T-cell (primary cell): ENCODE measurements at regions not wholly inside any gene's neighbourhood (a gene's known extent, or its start where the extent isn't known, plus 50 kb on each side); places are given as distances from the start of the nearest gene placed in this dataset.
"Not testable (repeated sequence)": the region's sequence is repeated elsewhere in the genome, so short reads cannot be mapped to it uniquely, and the experiment has no call there.

Source experiments
- ATAC-seq, 4 experiments: fragments of 200-7000 bp in 3 of 4; fragments of 150-1000 bp in 1 of 4; cut with Tn5 transposase; replicated peaks in 1 of 4; 1 replicate in 3 of 4; 2 replicates in 1 of 4; pipeline ENCODE4 v1.10.0; 2021; ENCODE audit warnings: moderate library complexity in 3 of 4, mild to moderate bottlenecking in 2 of 4, moderate number of reproducible peaks in 1 of 4
- CTCF ChIA-PET, 2 donors: fragments of 300-600 bp; sonication (Branson Sonifier 250); formaldehyde crosslinking; loops; one replicate each; lab custom pipeline; 2022; ENCODE audit warnings: antibody characterized with exemption in 2 of 2; lab: Charles Lee
- POLR2A ChIA-PET, 2 donors: fragments of 300-600 bp; sonication (Branson Sonifier 250); formaldehyde crosslinking; loops; one replicate each; lab custom pipeline; 2022; ENCODE audit warnings: antibody characterized with exemption in 2 of 2; lab: Charles Lee
- DNase-seq, 35 experiments: peaks; one replicate each; pipeline versions ENCODE4 v3.0.0 to v3.0.0-alpha.2; 2013 to 2023
- H3K27ac ChIP-seq: one replicate; pipeline ENCODE4 v1.5.1; 2013; ENCODE audit warnings: low read length
- H3K27me3 ChIP-seq, 2 experiments: replicated peaks in 1 of 2; 1 replicate in 1 of 2; 2 replicates in 1 of 2; pipeline versions ENCODE4 v1.6.1 to v1.7.0; 2013; ENCODE audit warnings: low read length in 1 of 2, mixed read lengths in 1 of 2; ENCODE audit not compliant: control insufficient read depth in 2 of 2, insufficient read depth in 2 of 2; ENCODE audit errors: extremely low read depth in 1 of 2
- H3K36me3 ChIP-seq, 2 donors: 1 replicate in 1 of 2; 2 replicates in 1 of 2; pipeline versions ENCODE4 v1.6.1 to v1.7.0; 2013; ENCODE audit warnings: low read length in 1 of 2; ENCODE audit not compliant: control insufficient read depth in 2 of 2, insufficient read depth in 1 of 2; ENCODE audit errors: extremely low read depth in 1 of 2
- H3K4me1 ChIP-seq, 2 experiments: 1 replicate in 1 of 2; 2 replicates in 1 of 2; pipeline versions ENCODE4 v1.6.1 to v1.7.0; 2013; ENCODE audit warnings: low read length in 2 of 2, mixed read lengths in 1 of 2; ENCODE audit not compliant: insufficient read depth in 2 of 2, control insufficient read depth in 1 of 2; ENCODE audit errors: extremely low read depth in 1 of 2
- H3K4me3 ChIP-seq, 2 donors: 1 replicate in 1 of 2; 2 replicates in 1 of 2; pipeline versions ENCODE4 v1.5.1 to v1.7.0; 2013; ENCODE audit warnings: mild to moderate bottlenecking in 2 of 2, low read length in 1 of 2, moderate library complexity in 1 of 2; ENCODE audit not compliant: control insufficient read depth in 1 of 2; ENCODE audit errors: extremely low read depth in 1 of 2
- H3K9me3 ChIP-seq: 2 replicates; pipeline ENCODE4 v1.7.0; 2013
- H3K27ac Mint-ChIP-seq, 2 donors: one replicate each; pipeline ENCODE4 v1.8.0; 2020 to 2021; ENCODE audit warnings: mild to moderate bottlenecking in 2 of 2, mixed read lengths in 2 of 2
- H3K27me3 Mint-ChIP-seq, 2 donors: one replicate each; pipeline ENCODE4 v1.8.0; 2021 to 2022; ENCODE audit warnings: mixed read lengths in 2 of 2
- H3K36me3 Mint-ChIP-seq: one replicate; pipeline ENCODE4 v1.8.0; 2021; ENCODE audit warnings: mixed read lengths
- H3K4me1 Mint-ChIP-seq, 3 donors: one replicate each; pipeline ENCODE4 v1.8.0; 2020 to 2022; ENCODE audit warnings: mixed read lengths in 3 of 3, mild to moderate bottlenecking in 1 of 3
- H3K4me3 Mint-ChIP-seq, 3 donors: one replicate each; pipeline ENCODE4 v1.8.0; 2020 to 2022; ENCODE audit warnings: mild to moderate bottlenecking in 3 of 3, mixed read lengths in 3 of 3, moderate library complexity in 3 of 3
- H3K9me3 Mint-ChIP-seq, 3 donors: one replicate each; pipeline ENCODE4 v1.8.0; 2020 to 2022; ENCODE audit warnings: mixed read lengths in 3 of 3
- WGBS: methylation state at CpG from one replicate; pipeline ENCODE4 v1.1.5; 2013; ENCODE audit warnings: missing lambda C conversion rate; ENCODE audit not compliant: insufficient coverage; 5-methylcytosine and 5-hydroxymethylcytosine counted together

DNA sequence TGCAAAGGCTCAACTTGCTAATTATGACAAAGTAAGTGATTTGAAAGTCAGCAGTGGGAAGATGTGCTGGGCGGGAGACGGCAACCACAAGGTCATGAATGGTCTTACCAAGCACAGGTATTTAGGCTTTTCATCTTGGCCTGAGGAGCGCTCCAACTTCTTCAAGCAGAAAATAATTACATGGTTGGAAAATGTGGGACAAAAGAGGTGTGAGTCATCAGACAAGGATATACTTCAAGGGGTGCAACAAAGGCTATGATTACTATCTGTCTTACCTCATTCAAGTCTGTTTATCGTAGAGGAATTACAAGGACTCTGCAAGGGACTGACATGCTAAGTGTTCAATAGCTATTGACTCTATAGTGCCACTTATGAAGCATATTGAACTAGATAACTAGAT is 2005.7 kb downstream of the MRPL39 start:
- no peaks in the 10 kb centered on the region for H3K36me3 ChIP-seq
- no peaks in the 10 kb centered on the region for H3K9me3 ChIP-seq
- H3K27ac ChIP-seq: no peak overlapping the region
- DNase-seq: no peak
- H3K4me3 ChIP-seq: no peak overlapping the region
- Mint-ChIP-seq H3K9me3 (peaks cover 0 to 16% (median 3%) of the 10 kb centered on the region in 3 donors), H3K4me3 (no peak overlapping the region), H3K27ac (no peak overlapping the region), H3K36me3 (no peaks in the 10 kb centered on the region), H3K27me3 (no peaks in the 10 kb centered on the region), H3K4me1 (no peaks in the 10 kb centered on the region)
- no CpG with 5 or more reads among the region's 4 CpGs for WGBS
- ChIA-PET CTCF (no interaction called here), POLR2A (no interaction called here)
- no peak for ATAC-seq
- no peaks in the 10 kb centered on the region for H3K4me1 ChIP-seq
- no peaks in the 10 kb centered on the region for H3K27me3 ChIP-seq

DNA sequence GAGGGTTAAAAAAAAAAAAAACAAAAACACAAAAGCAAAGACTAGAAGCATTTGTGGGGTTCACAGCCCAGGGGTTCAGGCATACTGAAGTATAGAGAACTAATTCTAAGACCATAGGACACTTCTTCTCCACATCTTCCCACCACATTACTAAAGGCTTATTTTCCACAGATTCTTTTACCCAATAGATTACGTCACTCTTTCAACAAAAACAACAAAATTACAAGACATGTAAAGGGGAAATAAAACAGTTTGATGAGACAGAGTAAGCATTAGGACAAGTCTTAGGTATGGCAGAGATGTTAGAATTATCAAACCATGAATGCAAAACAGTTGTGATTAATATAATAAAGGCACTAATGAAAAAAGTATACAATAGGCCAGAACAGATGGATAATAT is 2013.7 kb downstream of the MRPL39 start:
- H3K27ac Mint-ChIP-seq: no peak overlapping the region
- H3K27me3 Mint-ChIP-seq: peaks cover 0 to 4% of the 10 kb centered on the region in 2 donors
- ChIA-PET CTCF (no interaction called here), POLR2A (no interaction called here)
- no peaks in the 10 kb centered on the region for H3K36me3 Mint-ChIP-seq
- Histone ChIP-seq H3K27ac (no peak overlapping the region), H3K9me3 (no peaks in the 10 kb centered on the region), H3K4me3 (no peak overlapping the region), H3K36me3 (no peaks in the 10 kb centered on the region), H3K4me1 (no peaks in the 10 kb centered on the region), H3K27me3 (no peaks in the 10 kb centered on the region)
- H3K9me3 Mint-ChIP-seq: no peaks in the 10 kb centered on the region
- DNase-seq (no peak), ATAC-seq (no peak)
- H3K4me1 Mint-ChIP-seq: no peaks in the 10 kb centered on the region
- WGBS: no CpG with 5 or more reads among the region's 1 CpG
- H3K4me3 Mint-ChIP-seq: no peak overlapping the region

DNA sequence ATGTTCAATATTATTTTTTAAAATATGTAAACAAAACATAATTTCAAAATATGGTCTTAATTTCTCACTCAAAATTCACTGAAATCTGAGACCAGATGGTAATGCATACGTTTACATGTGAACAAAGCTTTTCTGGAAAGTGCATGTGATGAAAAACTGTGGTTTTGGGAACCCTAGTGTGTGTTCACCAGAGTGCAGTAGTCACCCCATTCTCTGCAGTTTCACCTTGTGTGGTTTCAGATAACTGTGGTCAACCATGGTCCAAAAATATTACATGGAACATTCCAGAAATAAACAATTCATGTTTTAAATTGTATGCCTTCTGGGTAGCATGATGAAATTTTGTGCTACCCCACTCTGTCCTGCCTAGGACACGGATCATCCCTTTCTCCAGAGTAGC is 2021.9 kb downstream of the MRPL39 start:
- H3K27me3 ChIP-seq: no peaks in the 10 kb centered on the region
- no peaks in the 10 kb centered on the region for H3K9me3 ChIP-seq
- H3K36me3 ChIP-seq: no peaks in the 10 kb centered on the region
- DNase-seq (no peak), ATAC-seq (no peak)
- Mint-ChIP-seq H3K27ac (no peak overlapping the region), H3K27me3 (no peaks in the 10 kb centered on the region), H3K36me3 (no peaks in the 10 kb centered on the region), H3K4me3 (no peak overlapping the region), H3K9me3 (no peaks in the 10 kb centered on the region), H3K4me1 (no peaks in the 10 kb centered on the region)
- ChIA-PET POLR2A (interaction anchor here in 1 of 2 donors (0.6 kb wide), 2 partner anchors 557 to 1402 kb away, joined by 5 to 6 read pairs; no protein-coding TSS in a partner anchor), CTCF (no interaction called here)
- H3K4me1 ChIP-seq: no peaks in the 10 kb centered on the region
- H3K4me3 ChIP-seq: no peak overlapping the region
- H3K27ac ChIP-seq: no peak overlapping the region
- WGBS: no CpG with 5 or more reads among the region's 2 CpGs

DNA sequence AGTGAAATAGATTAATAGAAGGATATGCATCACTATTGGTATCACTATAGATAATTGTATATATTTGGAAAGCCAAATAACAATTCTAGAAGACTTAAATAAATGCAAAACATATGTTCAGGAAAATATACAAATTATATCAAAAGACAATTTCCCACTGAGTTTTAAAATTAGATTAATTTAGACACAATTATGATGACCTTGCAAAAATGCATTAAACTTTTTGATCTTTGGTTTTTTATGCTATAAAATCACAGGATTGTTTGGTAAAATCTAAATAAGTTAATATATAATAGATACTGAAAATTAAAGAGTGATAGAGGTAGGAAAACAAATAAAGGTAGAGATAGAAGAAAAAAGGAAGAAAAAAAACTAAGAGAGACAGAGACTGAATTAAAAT is 2027.7 kb downstream of the MRPL39 start:
- DNase-seq (no peak), ATAC-seq (no peak)
- H3K4me1 Mint-ChIP-seq: no peaks in the 10 kb centered on the region
- peaks cover 0 to 3% (median 2%) of the 10 kb centered on the region in 3 donors for H3K9me3 Mint-ChIP-seq
- CTCF ChIA-PET: no interaction called here
- Histone ChIP-seq H3K27me3 (no peaks in the 10 kb centered on the region), H3K9me3 (no peaks in the 10 kb centered on the region), H3K4me3 (no peak overlapping the region), H3K27ac (no peak overlapping the region), H3K4me1 (no peaks in the 10 kb centered on the region), H3K36me3 (no peaks in the 10 kb centered on the region)
- H3K36me3 Mint-ChIP-seq: no peaks in the 10 kb centered on the region
- H3K27me3 Mint-ChIP-seq: no peaks in the 10 kb centered on the region
- POLR2A ChIA-PET: interaction anchor here in 1 of 2 donors (0.6 kb wide), 1 partner anchor 637 kb away, joined by 4 read pairs; no protein-coding TSS in a partner anchor
- no peak overlapping the region for H3K27ac Mint-ChIP-seq
- H3K4me3 Mint-ChIP-seq: no peak overlapping the region

GRCh38 chr21:23578027-23578426 is 2029.3 kb downstream of the MRPL39 start:
- Histone ChIP-seq H3K9me3 (no peaks in the 10 kb centered on the region), H3K27ac (no peak overlapping the region), H3K36me3 (no peaks in the 10 kb centered on the region), H3K4me3 (no peak overlapping the region), H3K4me1 (no peaks in the 10 kb centered on the region), H3K27me3 (no peaks in the 10 kb centered on the region)
- Mint-ChIP-seq H3K27me3 (no peaks in the 10 kb centered on the region), H3K9me3 (peaks cover 0 to 3% (median 2%) of the 10 kb centered on the region in 3 donors), H3K4me3 (no peak overlapping the region), H3K27ac (no peak overlapping the region), H3K4me1 (no peaks in the 10 kb centered on the region), H3K36me3 (no peaks in the 10 kb centered on the region)
- CTCF ChIA-PET: no interaction called here
- no CpG with 5 or more reads among the region's 1 CpG for WGBS
- no peak for ATAC-seq
- no peak for DNase-seq
- POLR2A ChIA-PET: no interaction called here

DNA sequence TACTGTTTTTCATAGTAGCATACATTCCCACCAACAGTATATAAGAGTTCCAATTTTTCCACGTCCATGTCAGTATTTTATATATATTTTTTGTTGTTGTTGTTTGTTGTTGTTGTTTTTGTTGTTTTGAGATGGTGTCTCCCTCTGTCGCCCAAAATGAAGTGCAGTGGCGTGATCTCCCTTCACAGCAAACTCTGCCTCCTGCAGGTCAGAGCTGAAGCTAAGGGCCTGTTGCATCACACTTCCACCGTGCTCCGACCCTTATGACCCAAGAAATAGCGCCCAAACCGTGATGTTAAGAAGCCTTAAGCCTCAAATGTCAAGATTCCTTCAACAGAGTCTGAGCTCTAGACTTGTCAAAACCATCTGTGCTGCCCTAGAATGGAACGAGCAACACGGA is 2032.3 kb downstream of the MRPL39 start:
- H3K4me1 Mint-ChIP-seq: no peaks in the 10 kb centered on the region
- H3K9me3 Mint-ChIP-seq: peaks cover 0 to 3% (median 2%) of the 10 kb centered on the region in 3 donors
- H3K36me3 Mint-ChIP-seq: no peaks in the 10 kb centered on the region
- no peaks in the 10 kb centered on the region for H3K27me3 ChIP-seq
- H3K36me3 ChIP-seq: no peaks in the 10 kb centered on the region
- ChIA-PET POLR2A (no interaction called here), CTCF (no interaction called here)
- H3K27me3 Mint-ChIP-seq: no peaks in the 10 kb centered on the region
- H3K27ac Mint-ChIP-seq: no peak overlapping the region
- H3K4me1 ChIP-seq: no peaks in the 10 kb centered on the region
- no peaks in the 10 kb centered on the region for H3K9me3 ChIP-seq
- DNase-seq (no peak), ATAC-seq (no peak)
- no peak overlapping the region for H3K27ac ChIP-seq
- H3K4me3 Mint-ChIP-seq: no peak overlapping the region
- no peak overlapping the region for H3K4me3 ChIP-seq
- 69% methylated on average over 6 of the region's 9 CpGs for WGBS

DNA sequence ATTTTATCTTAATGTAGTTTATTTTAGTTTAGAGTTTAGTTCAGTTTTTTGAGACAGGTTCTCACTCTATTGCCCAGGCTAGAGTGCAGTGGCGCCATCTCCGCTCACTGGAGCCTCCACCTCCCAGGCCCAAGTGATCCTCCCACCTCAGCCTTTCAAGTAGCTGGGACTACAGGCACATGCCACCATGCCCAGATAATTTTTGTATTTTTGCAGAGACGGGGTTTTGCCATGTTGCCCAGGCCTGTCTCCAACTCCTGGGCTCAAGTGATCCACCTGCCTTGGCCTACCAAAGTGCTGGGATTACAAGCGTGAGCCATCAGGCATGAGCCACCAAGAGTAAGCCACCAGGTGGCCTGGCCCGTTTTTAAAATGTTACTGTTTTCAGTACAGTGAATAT is 2058.4 kb downstream of the MRPL39 start:
- POLR2A ChIA-PET: interaction anchor here in 1 of 2 donors (0.7 kb wide), 1 partner anchor 1962 kb away, joined by 3 read pairs; no protein-coding TSS in a partner anchor
- H3K27me3 Mint-ChIP-seq, H3K4me1 ChIP-seq, H3K9me3 ChIP-seq, CTCF ChIA-PET, H3K36me3 ChIP-seq, H3K9me3 Mint-ChIP-seq, H3K4me1 Mint-ChIP-seq, H3K36me3 Mint-ChIP-seq, H3K4me3 Mint-ChIP-seq, DNase-seq, H3K27me3 ChIP-seq, H3K27ac ChIP-seq, ATAC-seq, H3K4me3 ChIP-seq, H3K27ac Mint-ChIP-seq: not testable (repeated sequence)
- WGBS: 92% methylated on average over 2 of the region's 5 CpGs
